NCI-H2196 (cell line): ENCODE measurements at regions not wholly inside any gene's neighbourhood (a gene's known extent, or its start where the extent isn't known, plus 50 kb on each side); places are given as distances from the start of the nearest gene placed in this dataset.
"Not testable (repeated sequence)": the region's sequence is repeated elsewhere in the genome, so short reads cannot be mapped to it uniquely, and the experiment has no call there.

Experiments used
- DNase-seq: peaks from one replicate; lab custom pipeline; 2025; ENCODE audit not compliant: unreplicated experiment; lab: John Stamatoyannopoulos, UW

- DNase-seq, result no peak
Measured at GRCh38 chrX:2640436-2641150, 50.5 kb upstream of the CD99 start.

GRCh38 chrX:2638279-2638678 lies 52.8 kb upstream of the CD99 start:
- DNase-seq, result no peak

GRCh38 chrX:2635342-2635741 lies 55.8 kb upstream of the CD99 start:
- DNase-seq, result no peak

GRCh38 chrX:2632533-2633504 lies 58.3 kb upstream of the CD99 start:
- no peak for DNase-seq

- DNase-seq, result no peak
Measured at GRCh38 chrX:2631743-2632532, 59.2 kb upstream of the CD99 start.

GRCh38 chrX:2630935-2631742 lies 60.0 kb upstream of the CD99 start:
- not testable (repeated sequence) for DNase-seq

GRCh38 chrX:2630008-2630934 lies 60.8 kb upstream of the CD99 start:
- DNase-seq, result not testable (repeated sequence)

- no peak for DNase-seq
Measured at GRCh38 chrX:2629316-2630007, 61.6 kb upstream of the CD99 start.

- no peak for DNase-seq
Measured at GRCh38 chrX:2628751-2629315, 62.3 kb upstream of the CD99 start.

- DNase-seq, result no peak
Measured at GRCh38 chrX:2627272-2627867, 63.7 kb upstream of the CD99 start.

- DNase-seq, result no peak
Measured at GRCh38 chrX:2626750-2627149, 64.3 kb upstream of the CD99 start.

GRCh38 chrX:2620576-2620975 lies 70.5 kb upstream of the CD99 start:
- no peak for DNase-seq

- DNase-seq, result no peak
Measured at GRCh38 chrX:2618516-2618915, 72.6 kb upstream of the CD99 start.

GRCh38 chrX:2614911-2615310 lies 76.2 kb upstream of the CD99 start:
- DNase-seq, result no peak

GRCh38 chrX:2610246-2611170 lies 80.6 kb upstream of the CD99 start:
- no peak for DNase-seq

GRCh38 chrX:2609431-2610238 lies 81.5 kb upstream of the CD99 start:
- no peak for DNase-seq
